Heart left ventricle (tissue), 13 donors: ENCODE measurements at regions not wholly inside any gene's neighbourhood (a gene's known extent, or its start where the extent isn't known, plus 50 kb on each side); places are given as distances from the start of the nearest gene placed in this dataset.

ENCODE experiments used
- POLR2A ChIP-seq, 2 donors: fragments of 450-650 bp; IDR thresholded peaks; one replicate each; pipeline ENCODE4 v1.6.1; 2017; ENCODE audit warnings: antibody characterized with exemption in 2 of 2, mild to moderate bottlenecking in 2 of 2, moderate library complexity in 2 of 2
- TF ChIP-seq, protein P1 (sequence below), 12 donors: fragments of 200-600 bp; sonication (generic) in 4 of 12; IDR thresholded peaks; one replicate each; pipeline versions ENCODE4 v1.5.0 to v1.8.0; 2018 to 2022; ENCODE audit warnings: antibody characterized with exemption in 12 of 12, mild to moderate bottlenecking in 5 of 12
- donor health status: ischemic (EF 13 %, LVEDD 7.1; RV severe dilation, severe dysfunction).
- donor health status: DM: no; HTN: yes; CAD: no.
- donor health status: DM: no; HTN: no; CAD: no.
- donor health status: ischemic (EF 25% LVEDD 6.9; RV normal size, moderate dysfunction).
- donor health status: ischemic (EF 25% LVEDD 5.7; RV mildly dilated, moderate dysfunction).
- donor health status: ischemic (EF 35%, LVEDD 5.7; RV mildly dilated, moderate dysfunction).
- donor health status: nonischemic (EF 11% LVEDD 7.7; RV severe dilation, severe dysfunction).
- donor health status: DM: yes; HTN: yes; CAD: no.
- donor health status: PGD.
- donor health status: ischemic (EF 29% LVEDD 5.4; RV normal size, mild dysfunction).
- donor health status: nonischemic (EF 23%, LVEDD 6.1; RV moderate dilation, normal function).

DNA sequence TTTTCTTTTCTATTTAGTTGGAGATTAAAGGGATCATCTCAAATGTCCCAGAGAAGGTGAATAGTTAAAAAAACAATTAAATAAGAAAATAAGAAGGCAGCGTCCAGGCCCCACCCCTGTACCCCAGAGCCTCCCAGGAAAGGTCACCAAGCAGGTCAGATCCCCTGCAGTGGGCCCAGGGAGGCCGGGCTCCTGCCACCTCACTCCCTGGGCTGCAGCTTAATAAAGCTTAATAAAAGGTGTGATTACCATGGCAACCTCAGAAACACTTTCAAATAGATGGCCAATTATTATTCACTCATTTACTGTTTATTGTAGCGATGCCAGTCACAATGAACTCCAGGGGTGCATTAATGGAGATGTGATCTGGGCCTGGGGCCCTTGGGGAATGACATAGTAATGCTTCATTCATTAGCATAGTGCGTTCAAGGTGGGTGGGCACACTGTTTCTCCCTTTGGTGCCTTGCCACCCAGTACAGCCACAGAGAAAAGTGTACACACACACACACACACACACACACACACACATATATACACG, 386.2 kb downstream of the CADM1 start:
- TF ChIP-seq, protein P1, sequence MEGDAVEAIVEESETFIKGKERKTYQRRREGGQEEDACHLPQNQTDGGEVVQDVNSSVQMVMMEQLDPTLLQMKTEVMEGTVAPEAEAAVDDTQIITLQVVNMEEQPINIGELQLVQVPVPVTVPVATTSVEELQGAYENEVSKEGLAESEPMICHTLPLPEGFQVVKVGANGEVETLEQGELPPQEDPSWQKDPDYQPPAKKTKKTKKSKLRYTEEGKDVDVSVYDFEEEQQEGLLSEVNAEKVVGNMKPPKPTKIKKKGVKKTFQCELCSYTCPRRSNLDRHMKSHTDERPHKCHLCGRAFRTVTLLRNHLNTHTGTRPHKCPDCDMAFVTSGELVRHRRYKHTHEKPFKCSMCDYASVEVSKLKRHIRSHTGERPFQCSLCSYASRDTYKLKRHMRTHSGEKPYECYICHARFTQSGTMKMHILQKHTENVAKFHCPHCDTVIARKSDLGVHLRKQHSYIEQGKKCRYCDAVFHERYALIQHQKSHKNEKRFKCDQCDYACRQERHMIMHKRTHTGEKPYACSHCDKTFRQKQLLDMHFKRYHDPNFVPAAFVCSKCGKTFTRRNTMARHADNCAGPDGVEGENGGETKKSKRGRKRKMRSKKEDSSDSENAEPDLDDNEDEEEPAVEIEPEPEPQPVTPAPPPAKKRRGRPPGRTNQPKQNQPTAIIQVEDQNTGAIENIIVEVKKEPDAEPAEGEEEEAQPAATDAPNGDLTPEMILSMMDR (IDR thresholded peaks at IDR 0.05) = no peak
- no peak for TF ChIP-seq POLR2A (IDR thresholded peaks at IDR 0.05)
